Upper lobe of right lung (tissue), 1 donor: ENCODE measurements at regions not wholly inside any gene's neighbourhood (a gene's known extent, or its start where the extent isn't known, plus 50 kb on each side); places are given as distances from the start of the nearest gene placed in this dataset.

ENCODE experiments used
- ATAC-seq: fragments of 200-7000 bp; cut with Tn5 transposase; one replicate; pipeline ENCODE4 v1.9.1; 2020; ENCODE audit warnings: mild to moderate bottlenecking, moderate library complexity
- DNase-seq: peaks from one replicate; pipeline ENCODE4 v3.0.0-alpha.2; 2020
- H3K27ac ChIP-seq: fragments of 200-600 bp; one replicate; pipeline ENCODE4 v1.8.0; 2022
- H3K27me3 ChIP-seq: fragments of 200-600 bp; one replicate; pipeline ENCODE4 v1.8.0; 2022; ENCODE audit warnings: mild to moderate bottlenecking
- H3K36me3 ChIP-seq: fragments of 200-600 bp; one replicate; pipeline ENCODE4 v1.8.0; 2022
- H3K4me1 ChIP-seq: fragments of 200-600 bp; one replicate; pipeline ENCODE4 v1.8.0; 2022
- H3K4me3 ChIP-seq: fragments of 200-600 bp; one replicate; pipeline ENCODE4 v1.8.0; 2022; ENCODE audit warnings: mild to moderate bottlenecking
- H3K9me3 ChIP-seq: fragments of 200-600 bp; one replicate; pipeline ENCODE4 v1.8.0; 2022
- intact Hi-C: fragments of 100-400 bp; cut with DNase I; formaldehyde crosslinking; loops from one replicate; pipeline ENCODE4 v1.11.0; 2022
- TF ChIP-seq, protein P1 (sequence below): fragments of 200-600 bp; IDR thresholded peaks from one replicate; pipeline ENCODE4 v1.8.0; 2022; ENCODE audit warnings: antibody characterized with exemption
- donor health status: DM: no; HTN: yes; CAD: no; lungs with severe emphysema.

DNA sequence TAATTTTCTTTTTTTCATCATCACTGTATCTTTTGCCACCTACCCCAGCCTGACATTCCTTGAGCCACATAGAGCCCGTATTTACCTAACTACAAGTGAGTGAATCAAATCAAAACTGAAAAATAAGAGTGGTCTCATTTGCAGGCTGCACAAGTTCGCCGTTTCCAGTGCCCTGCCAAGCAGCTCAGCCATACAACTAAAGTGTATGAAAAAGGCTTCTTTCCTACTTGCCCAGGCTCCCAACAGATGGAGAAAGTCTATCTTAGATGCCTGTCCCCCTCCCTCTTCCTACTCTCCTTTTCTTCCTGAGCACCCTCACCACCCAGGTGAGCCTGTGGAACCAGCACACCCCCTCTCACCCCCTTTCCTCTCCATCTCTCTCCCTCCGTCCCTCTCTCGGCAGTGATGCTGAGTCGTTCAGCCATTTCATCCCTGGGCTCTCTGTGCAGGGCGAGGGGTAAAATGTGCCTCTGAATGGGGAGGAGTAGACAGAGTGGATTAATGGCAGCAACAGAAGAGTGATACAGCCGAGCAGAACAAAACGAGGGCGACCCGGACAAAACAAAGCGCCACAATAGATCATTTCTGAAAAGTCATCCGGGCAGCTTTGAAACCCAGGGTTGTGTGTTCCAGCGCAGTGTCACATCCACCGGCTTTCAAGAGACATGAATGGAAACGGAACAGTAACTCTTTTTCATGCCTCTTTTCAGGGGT, 65.0 kb upstream of the POU3F3 start:
- H3K27ac ChIP-seq, result no peak overlapping the region
- H3K36me3 ChIP-seq, result no peaks in the 10 kb centered on the region
- ATAC-seq (no peak), DNase-seq (no peak)
- TF ChIP-seq, protein P1, sequence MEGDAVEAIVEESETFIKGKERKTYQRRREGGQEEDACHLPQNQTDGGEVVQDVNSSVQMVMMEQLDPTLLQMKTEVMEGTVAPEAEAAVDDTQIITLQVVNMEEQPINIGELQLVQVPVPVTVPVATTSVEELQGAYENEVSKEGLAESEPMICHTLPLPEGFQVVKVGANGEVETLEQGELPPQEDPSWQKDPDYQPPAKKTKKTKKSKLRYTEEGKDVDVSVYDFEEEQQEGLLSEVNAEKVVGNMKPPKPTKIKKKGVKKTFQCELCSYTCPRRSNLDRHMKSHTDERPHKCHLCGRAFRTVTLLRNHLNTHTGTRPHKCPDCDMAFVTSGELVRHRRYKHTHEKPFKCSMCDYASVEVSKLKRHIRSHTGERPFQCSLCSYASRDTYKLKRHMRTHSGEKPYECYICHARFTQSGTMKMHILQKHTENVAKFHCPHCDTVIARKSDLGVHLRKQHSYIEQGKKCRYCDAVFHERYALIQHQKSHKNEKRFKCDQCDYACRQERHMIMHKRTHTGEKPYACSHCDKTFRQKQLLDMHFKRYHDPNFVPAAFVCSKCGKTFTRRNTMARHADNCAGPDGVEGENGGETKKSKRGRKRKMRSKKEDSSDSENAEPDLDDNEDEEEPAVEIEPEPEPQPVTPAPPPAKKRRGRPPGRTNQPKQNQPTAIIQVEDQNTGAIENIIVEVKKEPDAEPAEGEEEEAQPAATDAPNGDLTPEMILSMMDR, result no peak
- intact Hi-C loops, result no loop called here
- H3K4me1 ChIP-seq, result no peaks in the 10 kb centered on the region
- H3K4me3 ChIP-seq, result no peak overlapping the region
- no peaks in the 10 kb centered on the region for H3K9me3 ChIP-seq
- peaks cover 5% of the 10 kb centered on the region for H3K27me3 ChIP-seq

DNA sequence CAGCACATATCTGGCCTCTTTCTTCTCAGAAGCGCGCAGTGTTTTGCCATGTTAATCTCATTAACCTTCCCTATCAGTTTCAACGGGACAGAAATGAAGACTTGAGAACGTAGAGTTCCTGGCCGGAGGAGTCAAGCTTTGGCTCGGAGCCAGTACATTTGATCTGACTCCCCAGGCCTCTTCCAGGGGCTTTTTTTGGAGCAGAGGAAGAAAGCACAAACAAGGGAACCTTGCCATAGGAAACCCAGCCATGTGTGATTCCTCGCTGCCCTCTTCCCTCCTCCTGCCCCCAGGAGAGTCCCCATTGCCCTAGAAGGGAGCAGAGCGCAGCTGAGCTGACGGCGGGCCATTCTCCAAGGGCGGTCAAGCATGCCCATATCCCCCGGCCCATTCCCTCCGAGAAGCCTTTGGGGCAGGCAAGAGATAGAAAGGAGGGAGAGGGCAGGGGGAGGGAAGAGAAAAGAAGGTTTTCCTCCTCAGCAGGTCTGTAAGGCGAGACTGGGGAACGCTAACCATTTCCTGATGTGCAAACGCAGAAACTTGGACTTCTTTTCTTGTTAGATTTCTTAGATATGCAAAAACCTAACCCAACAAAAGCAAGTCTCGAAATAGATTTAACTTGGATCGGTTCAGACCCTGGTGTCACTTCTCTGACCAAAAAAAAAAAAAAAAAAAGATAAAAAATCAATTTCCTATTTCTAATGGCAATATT, 63.7 kb upstream of the POU3F3 start:
- H3K27ac ChIP-seq, result no peak overlapping the region
- TF ChIP-seq, protein P1, result no peak
- no peak for DNase-seq
- ATAC-seq, result no peak
- no peaks in the 10 kb centered on the region for H3K36me3 ChIP-seq
- intact Hi-C loops, result no loop called here
- peaks cover 5% of the 10 kb centered on the region for H3K27me3 ChIP-seq
- no peak overlapping the region for H3K4me3 ChIP-seq
- no peaks in the 10 kb centered on the region for H3K9me3 ChIP-seq
- H3K4me1 ChIP-seq, result no peaks in the 10 kb centered on the region

GRCh38 chr2:104790901-104791495, 62.9 kb upstream of the POU3F3 start:
- intact Hi-C loops, result no loop called here
- Histone ChIP-seq H3K27me3 (peaks cover 5% of the 10 kb centered on the region), H3K9me3 (no peaks in the 10 kb centered on the region), H3K27ac (no peak overlapping the region), H3K4me1 (no peaks in the 10 kb centered on the region), H3K4me3 (no peak overlapping the region), H3K36me3 (no peaks in the 10 kb centered on the region)
- ATAC-seq (no peak), DNase-seq (no peak)
- TF ChIP-seq, protein P1, result no peak

DNA sequence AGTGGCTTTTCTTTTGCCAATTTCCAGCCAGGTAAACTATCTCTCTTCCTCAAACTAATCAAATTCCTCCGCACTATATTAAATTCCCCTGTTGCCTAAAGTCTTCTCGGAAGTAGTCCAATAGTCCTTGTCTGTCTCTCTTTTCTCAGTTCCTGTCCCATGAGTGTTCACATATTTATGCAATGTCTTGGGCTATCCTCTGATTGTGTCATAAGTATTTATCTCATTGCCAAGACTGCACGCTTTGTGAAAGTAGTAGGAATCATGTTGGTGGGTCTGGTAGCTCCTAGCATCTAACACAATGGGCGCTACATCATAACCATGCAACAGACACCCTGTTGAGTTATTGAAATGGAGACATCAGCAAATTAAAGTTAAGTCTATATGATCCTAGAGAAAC, 59.9 kb upstream of the POU3F3 start:
- Histone ChIP-seq H3K4me3 (no peak overlapping the region), H3K27ac (no peak overlapping the region), H3K9me3 (no peaks in the 10 kb centered on the region), H3K27me3 (peaks cover 5% of the 10 kb centered on the region), H3K4me1 (no peaks in the 10 kb centered on the region), H3K36me3 (no peaks in the 10 kb centered on the region)
- intact Hi-C loops, result no loop called here
- TF ChIP-seq, protein P1, result no peak
- DNase-seq (no peak), ATAC-seq (peak; percentile 63)

GRCh38 chr2:104794441-104794840, 59.5 kb upstream of the POU3F3 start:
- intact Hi-C loops, result no loop called here
- H3K9me3 ChIP-seq, result no peaks in the 10 kb centered on the region
- no peak overlapping the region for H3K27ac ChIP-seq
- H3K4me3 ChIP-seq, result no peak overlapping the region
- TF ChIP-seq, protein P1, result no peak
- ATAC-seq (no peak), DNase-seq (no peak)
- peaks cover 5% of the 10 kb centered on the region for H3K27me3 ChIP-seq
- H3K36me3 ChIP-seq, result no peaks in the 10 kb centered on the region
- no peaks in the 10 kb centered on the region for H3K4me1 ChIP-seq
